ENCODE measurements at regions not wholly inside any gene's neighbourhood (a gene's known extent, or its start where the extent isn't known, plus 50 kb on each side); places are given as distances from the start of the nearest gene placed in this dataset.

DNA sequence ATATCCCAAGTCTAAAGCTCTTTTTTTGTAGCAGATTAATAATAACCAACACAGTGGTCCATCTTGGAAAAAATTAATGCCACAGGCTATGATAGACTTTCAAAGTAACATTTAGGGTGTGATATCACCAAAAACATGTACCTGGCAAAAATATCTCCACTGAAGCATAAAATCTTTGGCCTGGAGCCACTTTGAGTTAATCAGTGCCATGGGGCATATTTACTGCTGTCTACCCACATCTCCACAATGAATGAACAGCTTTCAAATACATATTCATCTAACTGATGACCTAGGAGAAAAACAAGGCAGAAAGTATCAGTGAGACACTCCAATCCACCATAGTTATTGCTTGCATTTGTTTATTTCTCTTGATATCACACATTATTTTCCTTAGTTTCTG is 296.0 kb upstream of the MDFIC2 start:
- DNase-seq (ENCODE audit: low read depth, low spot score) (no peak), FAIRE-seq (no peak)
- H3K4me3 ChIP-seq (ENCODE audit: control insufficient read depth in 2 of 3, extremely low read depth in 1 of 3, insufficient read depth in 2 of 3, low read depth in 1 of 3, low read length in 3 of 3), result no peak overlapping the region
- H3K27ac ChIP-seq (ENCODE audit: control insufficient read depth, insufficient read depth, low read length), result no peak overlapping the region
- no peaks in the 10 kb centered on the region for H3K4me1 ChIP-seq (ENCODE audit: control insufficient read depth, extremely low read depth, insufficient read depth, low read length)
- no peaks in the 10 kb centered on the region for H3K36me3 ChIP-seq (ENCODE audit: control insufficient read depth in 2 of 2, extremely low read depth in 1 of 2, insufficient read depth in 2 of 2, low read length in 2 of 2)
- TF ChIP-seq, protein P1, sequence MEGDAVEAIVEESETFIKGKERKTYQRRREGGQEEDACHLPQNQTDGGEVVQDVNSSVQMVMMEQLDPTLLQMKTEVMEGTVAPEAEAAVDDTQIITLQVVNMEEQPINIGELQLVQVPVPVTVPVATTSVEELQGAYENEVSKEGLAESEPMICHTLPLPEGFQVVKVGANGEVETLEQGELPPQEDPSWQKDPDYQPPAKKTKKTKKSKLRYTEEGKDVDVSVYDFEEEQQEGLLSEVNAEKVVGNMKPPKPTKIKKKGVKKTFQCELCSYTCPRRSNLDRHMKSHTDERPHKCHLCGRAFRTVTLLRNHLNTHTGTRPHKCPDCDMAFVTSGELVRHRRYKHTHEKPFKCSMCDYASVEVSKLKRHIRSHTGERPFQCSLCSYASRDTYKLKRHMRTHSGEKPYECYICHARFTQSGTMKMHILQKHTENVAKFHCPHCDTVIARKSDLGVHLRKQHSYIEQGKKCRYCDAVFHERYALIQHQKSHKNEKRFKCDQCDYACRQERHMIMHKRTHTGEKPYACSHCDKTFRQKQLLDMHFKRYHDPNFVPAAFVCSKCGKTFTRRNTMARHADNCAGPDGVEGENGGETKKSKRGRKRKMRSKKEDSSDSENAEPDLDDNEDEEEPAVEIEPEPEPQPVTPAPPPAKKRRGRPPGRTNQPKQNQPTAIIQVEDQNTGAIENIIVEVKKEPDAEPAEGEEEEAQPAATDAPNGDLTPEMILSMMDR (optimal IDR thresholded peaks at IDR 0.05 in 1 of 3, IDR thresholded peaks at IDR 0.05 in 1 of 3, conservative IDR thresholded peaks at IDR 0.05 in 1 of 3; ENCODE audit: extremely low read depth in 1 of 3, insufficient read depth in 2 of 3, low read length in 3 of 3), result no peak
- no peak for TF ChIP-seq EZH2 (IDR thresholded peaks at IDR 0.05; ENCODE audit: low read length)
- H3K27me3 ChIP-seq (ENCODE audit: control insufficient read depth, extremely low read depth, insufficient read depth, low read length), result no peaks in the 10 kb centered on the region
- no peaks in the 10 kb centered on the region for H3K9me1 ChIP-seq (ENCODE audit: control insufficient read depth, extremely low read depth, insufficient read depth, low read length)
- no peaks in the 10 kb centered on the region for H4K20me1 ChIP-seq (ENCODE audit: control insufficient read depth, extremely low read depth, insufficient read depth, low read length)
- H3K4me2 ChIP-seq (ENCODE audit: control insufficient read depth, extremely low read depth, insufficient read depth, low read depth, low read length), result no peak overlapping the region
- no peak overlapping the region for H3K9ac ChIP-seq (ENCODE audit: control insufficient read depth, extremely low read depth, insufficient read depth, low read length)
- no peak overlapping the region for H2AFZ ChIP-seq (ENCODE audit: control insufficient read depth, low read length)
- dilution Hi-C loops (cut with MboI; ENCODE audit: extremely low pct_ligation_motif_present, low sequenced_read_pairs), result no loop called here
- H3K79me2 ChIP-seq (ENCODE audit: control insufficient read depth, insufficient read depth, low read length), result no peaks in the 10 kb centered on the region
- no peaks in the 10 kb centered on the region for H3K9me3 ChIP-seq (ENCODE audit: control insufficient read depth, low read depth, low read length)

DNA sequence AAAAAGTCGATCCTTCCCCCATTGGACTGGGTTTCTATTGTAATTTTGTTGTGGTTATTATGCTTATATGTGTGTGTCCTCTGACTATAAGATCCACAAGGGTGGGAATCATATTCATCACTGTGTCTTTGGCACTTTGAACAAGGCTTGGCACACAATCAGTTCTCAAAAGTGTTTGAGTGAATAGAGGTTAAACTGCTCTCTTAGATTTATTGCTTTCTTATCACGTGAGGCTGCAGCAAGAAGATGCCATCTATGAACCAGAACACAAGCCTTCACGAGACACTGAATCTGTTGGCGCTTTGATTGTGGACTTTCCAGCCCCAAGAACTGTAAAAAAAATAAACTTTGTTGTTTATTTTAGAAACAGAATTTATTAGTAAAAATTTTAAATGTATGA is 295.0 kb upstream of the MDFIC2 start:
- Histone ChIP-seq H3K4me2 (ENCODE audit: control insufficient read depth, extremely low read depth, insufficient read depth, low read depth, low read length) (no peak overlapping the region), H3K9ac (ENCODE audit: control insufficient read depth, extremely low read depth, insufficient read depth, low read length) (no peak overlapping the region), H2AFZ (ENCODE audit: control insufficient read depth, low read length) (no peak overlapping the region), H3K36me3 (ENCODE audit: control insufficient read depth in 2 of 2, extremely low read depth in 1 of 2, insufficient read depth in 2 of 2, low read length in 2 of 2) (no peaks in the 10 kb centered on the region), H4K20me1 (ENCODE audit: control insufficient read depth, extremely low read depth, insufficient read depth, low read length) (no peaks in the 10 kb centered on the region), H3K4me3 (ENCODE audit: control insufficient read depth in 2 of 3, extremely low read depth in 1 of 3, insufficient read depth in 2 of 3, low read depth in 1 of 3, low read length in 3 of 3) (no peak overlapping the region), H3K9me3 (ENCODE audit: control insufficient read depth, low read depth, low read length) (no peaks in the 10 kb centered on the region), H3K27me3 (ENCODE audit: control insufficient read depth, extremely low read depth, insufficient read depth, low read length) (no peaks in the 10 kb centered on the region), H3K4me1 (ENCODE audit: control insufficient read depth, extremely low read depth, insufficient read depth, low read length) (no peaks in the 10 kb centered on the region), H3K9me1 (ENCODE audit: control insufficient read depth, extremely low read depth, insufficient read depth, low read length) (no peaks in the 10 kb centered on the region), H3K27ac (ENCODE audit: control insufficient read depth, insufficient read depth, low read length) (no peak overlapping the region), H3K79me2 (ENCODE audit: control insufficient read depth, insufficient read depth, low read length) (no peaks in the 10 kb centered on the region)
- no peak for FAIRE-seq
- dilution Hi-C loops (cut with MboI; ENCODE audit: extremely low pct_ligation_motif_present, low sequenced_read_pairs), result no loop called here
- no peak for DNase-seq (ENCODE audit: low read depth, low spot score)
- TF ChIP-seq, protein P1 (optimal IDR thresholded peaks at IDR 0.05 in 1 of 3, IDR thresholded peaks at IDR 0.05 in 1 of 3, conservative IDR thresholded peaks at IDR 0.05 in 1 of 3; ENCODE audit: extremely low read depth in 1 of 3, insufficient read depth in 2 of 3, low read length in 3 of 3), result no peak
- TF ChIP-seq EZH2 (IDR thresholded peaks at IDR 0.05; ENCODE audit: low read length), result no peak
